H1 (cell line): ENCODE measurements at regions not wholly inside any gene's neighbourhood (a gene's known extent, or its start where the extent isn't known, plus 50 kb on each side); places are given as distances from the start of the nearest gene placed in this dataset.

ENCODE experiments used
- EZH2 ChIP-seq: fragments of 200-600 bp; sonication (generic); IDR thresholded peaks from 2 replicates; pipeline ENCODE4 v1.7.1; 2012; ENCODE audit warnings: low read depth, mild to moderate bottlenecking, moderate library complexity, low read length, inconsistent platforms; ENCODE audit not compliant: severe bottlenecking
- MAFK ChIP-seq: IDR thresholded peaks from 2 replicates; pipeline ENCODE4 v1.6.1; 2012; ENCODE audit warnings: low read depth, mild to moderate bottlenecking, improper control_type of control experiment, low read length
- NRF1 ChIP-seq: IDR thresholded peaks from 2 replicates; pipeline ENCODE4 v1.6.1; 2011; ENCODE audit warnings: mild to moderate bottlenecking, low read depth, low read length, improper control_type of control experiment
- POLR2A ChIP-seq, 2 experiments: IDR thresholded peaks; 1 replicate in 1 of 2; 2 replicates in 1 of 2; pipeline ENCODE4 v1.6.1; 2011; ENCODE audit warnings: low read depth in 2 of 2, low read length in 2 of 2, mild to moderate bottlenecking in 2 of 2; ENCODE audit errors: control extremely low read depth in 1 of 2
- POLR2AphosphoS5 ChIP-seq: IDR thresholded peaks from 2 replicates; pipeline ENCODE4 v1.6.1; 2011; ENCODE audit warnings: low read depth, low read length
- RFX5 ChIP-seq: IDR thresholded peaks from 2 replicates; pipeline ENCODE4 v1.6.1; 2011; ENCODE audit warnings: low read depth, low read length, improper control_type of control experiment, borderline replicate concordance
- SIN3A ChIP-seq, 2 experiments: IDR thresholded peaks in 1 of 2; conservative IDR thresholded peaks in 1 of 2; 2 replicates each; pipeline ENCODE4 v1.6.1; 2011 to 2012; ENCODE audit warnings: low read length in 2 of 2, improper control_type of control experiment in 1 of 2, low read depth in 1 of 2, mild to moderate bottlenecking in 1 of 2
- SP2 ChIP-seq: IDR thresholded peaks from 2 replicates; pipeline ENCODE4 v1.6.1; 2012; ENCODE audit warnings: mild to moderate bottlenecking, low read length, inconsistent platforms
- SUZ12 ChIP-seq: fragments of 200-600 bp; sonication (generic); IDR thresholded peaks from 2 replicates; pipeline ENCODE4 v1.6.1; 2012; ENCODE audit warnings: mild to moderate bottlenecking, inconsistent platforms, low read length, moderate library complexity, mixed read lengths
- YY1 ChIP-seq: IDR thresholded peaks from 2 replicates; pipeline ENCODE4 v1.6.1; 2011; ENCODE audit warnings: low read depth, mild to moderate bottlenecking, low read length
- TF ChIP-seq, protein P1 (sequence below), 3 experiments: IDR thresholded peaks; 1 replicate in 2 of 3; 2 replicates in 1 of 3; pipeline versions ENCODE4 v1.5.1 to v1.6.1; 2011; ENCODE audit warnings: low read length in 3 of 3, mild to moderate bottlenecking in 3 of 3, inconsistent platforms in 2 of 3, low read depth in 1 of 3, moderate library complexity in 1 of 3; ENCODE audit not compliant: insufficient read depth in 1 of 3; ENCODE audit errors: control extremely low read depth in 1 of 3

DNA sequence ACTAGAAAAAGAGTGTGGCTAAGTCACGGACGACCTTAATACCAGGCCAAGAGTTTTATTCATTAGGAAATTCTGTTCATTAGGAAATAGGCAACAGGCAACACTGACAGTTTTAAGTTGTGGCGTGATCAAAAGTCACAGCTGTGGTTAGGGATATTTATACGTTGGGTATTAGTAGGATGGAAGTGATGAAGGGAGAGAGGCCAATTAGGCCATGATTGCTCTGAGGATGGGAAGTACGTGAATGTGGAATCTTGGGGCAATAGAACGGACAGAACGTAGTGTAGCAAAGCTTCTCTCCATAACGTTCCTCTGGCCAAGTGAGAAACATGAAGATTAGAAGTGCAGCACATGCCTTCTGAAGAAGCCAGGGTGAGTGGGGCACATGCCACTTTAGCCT is 290.1 kb upstream of the ZNF608 start:
- TF ChIP-seq, protein P1, sequence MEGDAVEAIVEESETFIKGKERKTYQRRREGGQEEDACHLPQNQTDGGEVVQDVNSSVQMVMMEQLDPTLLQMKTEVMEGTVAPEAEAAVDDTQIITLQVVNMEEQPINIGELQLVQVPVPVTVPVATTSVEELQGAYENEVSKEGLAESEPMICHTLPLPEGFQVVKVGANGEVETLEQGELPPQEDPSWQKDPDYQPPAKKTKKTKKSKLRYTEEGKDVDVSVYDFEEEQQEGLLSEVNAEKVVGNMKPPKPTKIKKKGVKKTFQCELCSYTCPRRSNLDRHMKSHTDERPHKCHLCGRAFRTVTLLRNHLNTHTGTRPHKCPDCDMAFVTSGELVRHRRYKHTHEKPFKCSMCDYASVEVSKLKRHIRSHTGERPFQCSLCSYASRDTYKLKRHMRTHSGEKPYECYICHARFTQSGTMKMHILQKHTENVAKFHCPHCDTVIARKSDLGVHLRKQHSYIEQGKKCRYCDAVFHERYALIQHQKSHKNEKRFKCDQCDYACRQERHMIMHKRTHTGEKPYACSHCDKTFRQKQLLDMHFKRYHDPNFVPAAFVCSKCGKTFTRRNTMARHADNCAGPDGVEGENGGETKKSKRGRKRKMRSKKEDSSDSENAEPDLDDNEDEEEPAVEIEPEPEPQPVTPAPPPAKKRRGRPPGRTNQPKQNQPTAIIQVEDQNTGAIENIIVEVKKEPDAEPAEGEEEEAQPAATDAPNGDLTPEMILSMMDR (IDR thresholded peaks at IDR 0.05; ENCODE audit: control extremely low read depth in 1 of 3, insufficient read depth in 1 of 3, low read depth in 1 of 3, low read length in 3 of 3), result no peak
- TF ChIP-seq SUZ12 (no peak), POLR2AphosphoS5 (no peak), SIN3A (conservative IDR thresholded peaks at IDR 0.05 in 1 of 2, IDR thresholded peaks at IDR 0.05 in 1 of 2; ENCODE audit: low read depth in 1 of 2, low read length in 2 of 2) (no peak), EZH2 (no peak), YY1 (no peak), POLR2A (IDR thresholded peaks at IDR 0.05; ENCODE audit: control extremely low read depth in 1 of 2, low read depth in 2 of 2, low read length in 2 of 2) (no peak), RFX5 (no peak), SP2 (no peak), MAFK (no peak), NRF1 (no peak)
